Liver (tissue), 8 donors: ENCODE measurements at regions not wholly inside any gene's neighbourhood (a gene's known extent, or its start where the extent isn't known, plus 50 kb on each side); places are given as distances from the start of the nearest gene placed in this dataset.

Source experiments
- DNase-seq: peaks from one replicate; pipeline ENCODE4 v3.0.0-alpha.2; 2017; ENCODE audit warnings: low spot score
- H3K27ac ChIP-seq, 2 donors: one replicate each; pipeline ENCODE4 v1.7.0; 2013; ENCODE audit warnings: inconsistent platforms in 2 of 2, low read length in 2 of 2, control low read depth in 1 of 2, low read depth in 1 of 2, mild to moderate bottlenecking in 1 of 2
- H3K27me3 ChIP-seq, 4 donors: one replicate each; pipeline versions ENCODE4 v1.6.1 to v1.7.0; 2013; ENCODE audit warnings: low read length in 3 of 4, inconsistent platforms in 1 of 4, mild to moderate bottlenecking in 1 of 4, moderate library complexity in 1 of 4; ENCODE audit not compliant: control insufficient read depth in 4 of 4, insufficient read depth in 4 of 4
- H3K36me3 ChIP-seq, 4 donors: one replicate each; pipeline versions ENCODE4 v1.6.1 to v1.7.0; 2013; ENCODE audit warnings: low read length in 3 of 4, mild to moderate bottlenecking in 3 of 4, low read depth in 1 of 4, moderate library complexity in 1 of 4; ENCODE audit not compliant: control insufficient read depth in 4 of 4, insufficient read depth in 3 of 4
- H3K4me1 ChIP-seq, 4 donors: one replicate each; pipeline versions ENCODE4 v1.6.1 to v1.7.0; 2013; ENCODE audit warnings: low read length in 3 of 4, mild to moderate bottlenecking in 3 of 4, moderate library complexity in 1 of 4; ENCODE audit not compliant: control insufficient read depth in 4 of 4, insufficient read depth in 4 of 4
- H3K4me3 ChIP-seq, 3 donors: one replicate each; pipeline versions ENCODE4 v1.6.1 to v1.7.0; 2013; ENCODE audit warnings: low read length in 3 of 3, control low read depth in 1 of 3, low read depth in 1 of 3, mild to moderate bottlenecking in 1 of 3
- H3K9ac ChIP-seq, 2 donors: one replicate each; pipeline ENCODE4 v1.7.0; 2013; ENCODE audit warnings: low read length in 2 of 2, mild to moderate bottlenecking in 2 of 2, moderate library complexity in 2 of 2, control low read depth in 1 of 2, low read depth in 1 of 2
- H3K9me3 ChIP-seq, 4 donors: one replicate each; pipeline versions ENCODE4 v1.6.1 to v1.7.0; 2013; ENCODE audit warnings: low read length in 3 of 4; ENCODE audit not compliant: control insufficient read depth in 4 of 4
- ATF3 ChIP-seq: IDR thresholded peaks from 2 replicates; pipeline ENCODE4 v1.6.1; 2016; ENCODE audit warnings: antibody characterized with exemption
- CTCF ChIP-seq: fragments of 150-350 bp; IDR thresholded peaks from 2 replicates; pipeline ENCODE4 v1.5.1; 2017; ENCODE audit warnings: improper control_type of control experiment, low read depth, low read length; ENCODE audit not compliant: missing input control
- EGR1 ChIP-seq, 2 donors: IDR thresholded peaks; 2 replicates each; pipeline ENCODE4 v1.6.1; 2016 to 2018; ENCODE audit warnings: antibody characterized with exemption in 2 of 2, low read depth in 2 of 2
- FOXA1 ChIP-seq: IDR thresholded peaks from 2 replicates; pipeline ENCODE4 v1.6.1; 2016; ENCODE audit warnings: antibody characterized with exemption
- GABPA ChIP-seq, 2 donors: IDR thresholded peaks in 1 of 2; conservative IDR thresholded peaks in 1 of 2; 2 replicates each; pipeline ENCODE4 v1.6.1; 2016; ENCODE audit warnings: antibody characterized with exemption in 2 of 2, mild to moderate bottlenecking in 1 of 2, moderate library complexity in 1 of 2
- HNF4A ChIP-seq, 2 donors: conservative IDR thresholded peaks; 2 replicates each; pipeline ENCODE4 v1.6.1; 2016; ENCODE audit warnings: antibody characterized with exemption in 2 of 2, mild to moderate bottlenecking in 2 of 2
- HNF4G ChIP-seq: IDR thresholded peaks from 2 replicates; pipeline ENCODE4 v1.6.1; 2016; ENCODE audit warnings: antibody characterized with exemption
- JUND ChIP-seq, 2 donors: IDR thresholded peaks; 2 replicates each; pipeline ENCODE4 v1.6.1; 2016; ENCODE audit warnings: antibody characterized with exemption in 2 of 2
- MAX ChIP-seq: IDR thresholded peaks from 2 replicates; pipeline ENCODE4 v1.6.1; 2016; ENCODE audit warnings: antibody characterized with exemption
- RAD21 ChIP-seq, 2 donors: IDR thresholded peaks; 2 replicates each; pipeline ENCODE4 v1.6.1; 2016; ENCODE audit warnings: antibody characterized with exemption in 2 of 2, mild to moderate bottlenecking in 2 of 2
- REST ChIP-seq: IDR thresholded peaks from 2 replicates; pipeline ENCODE4 v1.6.1; 2016; ENCODE audit warnings: antibody characterized with exemption, mild to moderate bottlenecking
- RXRA ChIP-seq, 2 donors: IDR thresholded peaks; 2 replicates each; pipeline ENCODE4 v1.6.1; 2017 to 2018; ENCODE audit warnings: antibody characterized with exemption in 2 of 2, mild to moderate bottlenecking in 1 of 2
- SP1 ChIP-seq: IDR thresholded peaks from 2 replicates; pipeline ENCODE4 v1.6.1; 2018; ENCODE audit warnings: antibody characterized with exemption, mild to moderate bottlenecking
- TAF1 ChIP-seq: conservative IDR thresholded peaks from 2 replicates; pipeline ENCODE4 v1.6.1; 2016; ENCODE audit warnings: antibody characterized with exemption, mild to moderate bottlenecking
- YY1 ChIP-seq: IDR thresholded peaks from 2 replicates; pipeline ENCODE4 v1.6.1; 2016; ENCODE audit warnings: antibody characterized with exemption, mild to moderate bottlenecking
- ZBTB33 ChIP-seq: IDR thresholded peaks from 2 replicates; pipeline ENCODE4 v1.6.1; 2016; ENCODE audit warnings: antibody characterized with exemption
- WGBS: extraction: QIAGEN DNeasy Blood & Tissue Kit; methylation state at CpG from one replicate; pipeline ENCODE4 v1.1.7; 2013; 5-methylcytosine and 5-hydroxymethylcytosine counted together
- donor health status: healthy.
- donor health status: healthy.
- donor health status: healthy.
- donor health status: healthy.
- donor health status: healthy.

- peak overlapping the region; percentile 63 to 78 for H3K27ac ChIP-seq
- no peaks in the 10 kb centered on the region for H3K36me3 ChIP-seq
- peaks cover 0 to 25% (median 20%) of the 10 kb centered on the region in 4 donors for H3K4me1 ChIP-seq
- 80% methylated on average over 2 of the region's 2 CpGs for WGBS
- H3K9me3 ChIP-seq = no peaks in the 10 kb centered on the region
- no peak for DNase-seq
- H3K9ac ChIP-seq = no peak overlapping the region
- TF ChIP-seq HNF4A (conservative IDR thresholded peaks at IDR 0.05) = no peak
- TF ChIP-seq TAF1 = no peak
- TF ChIP-seq CTCF = no peak
- no peak for TF ChIP-seq RAD21 (IDR thresholded peaks at IDR 0.05)
- TF ChIP-seq EGR1 (IDR thresholded peaks at IDR 0.05; ENCODE audit: low read depth in 2 of 2) = no peak
- TF ChIP-seq JUND (IDR thresholded peaks at IDR 0.05) = no peak
- no peak for TF ChIP-seq GABPA (IDR thresholded peaks at IDR 0.05 in 1 of 2, conservative IDR thresholded peaks at IDR 0.05 in 1 of 2)
- no peak for TF ChIP-seq RXRA (IDR thresholded peaks at IDR 0.05)
- no peak for TF ChIP-seq REST
- TF ChIP-seq HNF4G = no peak
- no peak for TF ChIP-seq FOXA1
- no peak for TF ChIP-seq ATF3
- no peak for TF ChIP-seq ZBTB33
- TF ChIP-seq YY1 = no peak
- H3K4me3 ChIP-seq = peak overlapping the region in 1 of 3 donors; percentile 18
- H3K27me3 ChIP-seq = no peaks in the 10 kb centered on the region
Measured at GRCh38 chr1:113007706-113008364, 51.8 kb upstream of the SLC16A1 start.

GRCh38 chr1:113008365-113008714, 52.3 kb upstream of the SLC16A1 start:
- peak overlapping the region; percentile 63 to 78 for H3K27ac ChIP-seq
- no peaks in the 10 kb centered on the region for H3K27me3 ChIP-seq
- WGBS = 55% methylated on average over 4 of the region's 4 CpGs

More at GRCh38 chr1:113008365-113008714, 52.3 kb upstream of the SLC16A1 start:
- H3K9ac ChIP-seq = no peak overlapping the region
- no peak for DNase-seq
- H3K36me3 ChIP-seq = no peaks in the 10 kb centered on the region
- peak overlapping the region in 1 of 3 donors; percentile 18 for H3K4me3 ChIP-seq
- no peak for TF ChIP-seq ATF3
- peak; percentile 35 for TF ChIP-seq MAX
- no peak for TF ChIP-seq EGR1 (IDR thresholded peaks at IDR 0.05; ENCODE audit: low read depth in 2 of 2)
- peak in 1 of 2 donors; percentile 22 for TF ChIP-seq RAD21 (IDR thresholded peaks at IDR 0.05)
- TF ChIP-seq HNF4A (conservative IDR thresholded peaks at IDR 0.05) = peak; percentile 44 to 55
- peak; percentile 36 for TF ChIP-seq YY1
- TF ChIP-seq RXRA (IDR thresholded peaks at IDR 0.05) = peak; percentile 72 to 81
- peak; percentile 70 for TF ChIP-seq SP1
- H3K4me1 ChIP-seq = peaks cover 0 to 25% (median 17%) of the 10 kb centered on the region in 4 donors
- H3K9me3 ChIP-seq = no peaks in the 10 kb centered on the region
